ENCODE measurements at regions not wholly inside any gene's neighbourhood (a gene's known extent, or its start where the extent isn't known, plus 50 kb on each side); places are given as distances from the start of the nearest gene placed in this dataset.
"Not testable (repeated sequence)": the region's sequence is repeated elsewhere in the genome, so short reads cannot be mapped to it uniquely, and the experiment has no call there.

GRCh38 chrX:113392355-113392754, 551.7 kb upstream of the AMOT start:
- H3K9me3 ChIP-seq (ENCODE audit: control insufficient read depth, low read depth, low read length), result no peaks in the 10 kb centered on the region
- no CpG with 5 or more reads among the region's 6 CpGs for WGBS (ENCODE audit: insufficient coverage, low lambda C conversion rate)
- H3K4me3 ChIP-seq (ENCODE audit: low read length), result no peak overlapping the region
- no peak overlapping the region for H3K27ac ChIP-seq (ENCODE audit: low read length)
- DNase-seq, result no peak
- H3K4me1 ChIP-seq (ENCODE audit: control insufficient read depth, insufficient read depth, low read length), result no peaks in the 10 kb centered on the region
- no peaks in the 10 kb centered on the region for H3K36me3 ChIP-seq (ENCODE audit: control insufficient read depth, insufficient read depth, low read length)
- H3K27me3 ChIP-seq (ENCODE audit: control insufficient read depth, insufficient read depth, low read length), result no peaks in the 10 kb centered on the region

GRCh38 chrX:113391875-113392274, 551.2 kb upstream of the AMOT start:
- no CpG with 5 or more reads among the region's 13 CpGs for whole genome bisulfite sequencing (ENCODE audit: insufficient coverage, low lambda C conversion rate)
- Histone ChIP-seq H3K9me3 (ENCODE audit: control insufficient read depth, low read depth, low read length) (no peaks in the 10 kb centered on the region), H3K4me1 (ENCODE audit: control insufficient read depth, insufficient read depth, low read length) (no peaks in the 10 kb centered on the region), H3K27me3 (ENCODE audit: control insufficient read depth, insufficient read depth, low read length) (no peaks in the 10 kb centered on the region), H3K36me3 (ENCODE audit: control insufficient read depth, insufficient read depth, low read length) (no peaks in the 10 kb centered on the region), H3K4me3 (ENCODE audit: low read length) (no peak overlapping the region), H3K27ac (ENCODE audit: low read length) (no peak overlapping the region)
- no peak for DNase-seq

GRCh38 chrX:113390531-113390930, 549.9 kb upstream of the AMOT start:
- H3K4me1 ChIP-seq (ENCODE audit: control insufficient read depth, insufficient read depth, low read length), result no peaks in the 10 kb centered on the region
- no CpG with 5 or more reads among the region's 3 CpGs for WGBS (ENCODE audit: insufficient coverage, low lambda C conversion rate)
- H3K36me3 ChIP-seq (ENCODE audit: control insufficient read depth, insufficient read depth, low read length), result no peaks in the 10 kb centered on the region
- no peak overlapping the region for H3K4me3 ChIP-seq (ENCODE audit: low read length)
- DNase-seq, result no peak
- no peaks in the 10 kb centered on the region for H3K27me3 ChIP-seq (ENCODE audit: control insufficient read depth, insufficient read depth, low read length)
- no peak overlapping the region for H3K27ac ChIP-seq (ENCODE audit: low read length)
- no peaks in the 10 kb centered on the region for H3K9me3 ChIP-seq (ENCODE audit: control insufficient read depth, low read depth, low read length)

GRCh38 chrX:113389846-113390245, 549.2 kb upstream of the AMOT start:
- Histone ChIP-seq H3K4me1 (ENCODE audit: control insufficient read depth, insufficient read depth, low read length) (no peaks in the 10 kb centered on the region), H3K9me3 (ENCODE audit: control insufficient read depth, low read depth, low read length) (no peaks in the 10 kb centered on the region), H3K4me3 (ENCODE audit: low read length) (no peak overlapping the region), H3K27ac (ENCODE audit: low read length) (no peak overlapping the region), H3K36me3 (ENCODE audit: control insufficient read depth, insufficient read depth, low read length) (no peaks in the 10 kb centered on the region), H3K27me3 (ENCODE audit: control insufficient read depth, insufficient read depth, low read length) (no peaks in the 10 kb centered on the region)
- no CpG with 5 or more reads among the region's 2 CpGs for WGBS (ENCODE audit: insufficient coverage, low lambda C conversion rate)
- DNase-seq, result no peak

DNA sequence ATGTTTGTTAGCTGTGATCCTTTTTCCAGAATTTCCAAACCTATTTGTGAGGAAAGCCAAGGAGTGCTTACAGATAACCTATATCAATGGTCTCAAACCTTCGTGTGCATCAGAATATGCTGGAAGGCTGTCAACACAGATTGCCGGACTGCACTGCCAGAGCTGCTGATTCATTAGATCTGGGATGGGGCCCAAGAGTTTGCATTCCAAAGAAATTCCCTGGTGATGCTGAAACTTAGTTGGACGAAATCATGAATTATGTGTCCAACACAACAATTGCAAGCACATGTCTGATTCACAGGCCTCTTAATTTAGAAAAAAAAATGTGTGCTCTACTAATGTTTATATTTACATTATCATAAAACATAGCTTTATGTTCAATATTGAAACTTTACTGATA, 544.0 kb upstream of the AMOT start:
- DNase-seq, result no peak
- WGBS (ENCODE audit: insufficient coverage, low lambda C conversion rate), result no CpG with 5 or more reads among the region's 3 CpGs

GRCh38 chrX:113373421-113373820, 532.8 kb upstream of the AMOT start:
- H3K4me1 ChIP-seq (ENCODE audit: control insufficient read depth, insufficient read depth, low read length); H3K4me3 ChIP-seq (ENCODE audit: low read length); H3K27me3 ChIP-seq (ENCODE audit: control insufficient read depth, insufficient read depth, low read length); H3K36me3 ChIP-seq (ENCODE audit: control insufficient read depth, insufficient read depth, low read length); H3K27ac ChIP-seq (ENCODE audit: low read length); DNase-seq; H3K9me3 ChIP-seq (ENCODE audit: control insufficient read depth, low read depth, low read length): not testable (repeated sequence)
- no CpG with 5 or more reads among the region's 3 CpGs for WGBS (ENCODE audit: insufficient coverage, low lambda C conversion rate)

More for the DNA sequence above, 544.0 kb upstream of the AMOT start:
- Histone ChIP-seq H3K27ac (ENCODE audit: low read length) (no peak overlapping the region), H3K36me3 (ENCODE audit: control insufficient read depth, insufficient read depth, low read length) (no peaks in the 10 kb centered on the region), H3K27me3 (ENCODE audit: control insufficient read depth, insufficient read depth, low read length) (no peaks in the 10 kb centered on the region), H3K9me3 (ENCODE audit: control insufficient read depth, low read depth, low read length) (no peaks in the 10 kb centered on the region), H3K4me1 (ENCODE audit: control insufficient read depth, insufficient read depth, low read length) (no peaks in the 10 kb centered on the region), H3K4me3 (ENCODE audit: low read length) (no peak overlapping the region)

DNA sequence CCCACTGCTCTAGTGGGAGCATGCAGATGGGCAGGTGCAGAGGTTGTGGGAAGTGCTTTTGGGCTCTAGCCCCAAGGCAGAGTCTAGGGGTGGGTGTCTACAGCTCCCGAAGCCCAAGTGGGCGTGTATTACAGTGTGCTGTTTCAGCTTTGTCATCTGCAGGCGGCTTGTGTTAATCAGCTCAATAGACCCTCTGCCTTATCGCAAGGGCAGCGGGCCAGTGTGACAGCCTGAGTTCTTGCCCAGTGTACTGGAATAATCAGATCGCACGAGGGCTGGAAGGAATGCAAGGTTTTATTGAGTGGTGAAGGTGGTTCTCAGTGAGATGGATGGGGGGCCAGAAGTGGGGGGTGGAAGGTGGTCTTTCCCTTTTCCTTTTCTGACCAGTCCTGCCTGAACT, 529.4 kb upstream of the AMOT start:
- Histone ChIP-seq H3K36me3 (ENCODE audit: control insufficient read depth, insufficient read depth, low read length) (no peaks in the 10 kb centered on the region), H3K4me3 (ENCODE audit: low read length) (no peak overlapping the region), H3K27me3 (ENCODE audit: control insufficient read depth, insufficient read depth, low read length) (no peaks in the 10 kb centered on the region), H3K27ac (ENCODE audit: low read length) (no peak overlapping the region), H3K4me1 (ENCODE audit: control insufficient read depth, insufficient read depth, low read length) (no peaks in the 10 kb centered on the region), H3K9me3 (ENCODE audit: control insufficient read depth, low read depth, low read length) (no peaks in the 10 kb centered on the region)
- WGBS (ENCODE audit: insufficient coverage, low lambda C conversion rate), result no CpG with 5 or more reads among the region's 7 CpGs
- DNase-seq, result no peak

DNA sequence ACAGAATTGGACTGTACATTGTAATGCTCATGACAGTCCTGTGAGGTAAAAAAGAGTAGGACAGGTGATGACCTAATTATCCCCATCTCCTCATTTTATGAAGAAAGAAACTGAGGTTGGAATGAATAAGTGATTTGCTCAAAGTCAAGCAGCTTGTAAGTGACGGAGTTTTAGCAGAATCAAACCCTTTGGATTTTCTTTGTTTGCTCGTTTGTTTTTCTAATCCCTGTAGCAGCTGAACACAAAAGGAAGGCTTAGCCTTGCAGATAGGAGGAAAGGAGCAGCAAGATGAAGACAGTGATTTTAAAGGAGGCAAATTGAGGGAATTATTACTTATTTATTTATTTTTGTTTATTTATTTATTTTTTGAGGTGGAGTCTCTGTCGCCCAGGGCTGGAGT, 528.4 kb upstream of the AMOT start:
- Histone ChIP-seq H3K9me3 (ENCODE audit: control insufficient read depth, low read depth, low read length) (no peaks in the 10 kb centered on the region), H3K4me3 (ENCODE audit: low read length) (no peak overlapping the region), H3K27ac (ENCODE audit: low read length) (no peak overlapping the region), H3K27me3 (ENCODE audit: control insufficient read depth, insufficient read depth, low read length) (no peaks in the 10 kb centered on the region), H3K4me1 (ENCODE audit: control insufficient read depth, insufficient read depth, low read length) (no peaks in the 10 kb centered on the region), H3K36me3 (ENCODE audit: control insufficient read depth, insufficient read depth, low read length) (no peaks in the 10 kb centered on the region)
- DNase-seq, result no peak
- 50% methylated on average over 2 of the region's 3 CpGs for WGBS (ENCODE audit: insufficient coverage, low lambda C conversion rate)

DNA sequence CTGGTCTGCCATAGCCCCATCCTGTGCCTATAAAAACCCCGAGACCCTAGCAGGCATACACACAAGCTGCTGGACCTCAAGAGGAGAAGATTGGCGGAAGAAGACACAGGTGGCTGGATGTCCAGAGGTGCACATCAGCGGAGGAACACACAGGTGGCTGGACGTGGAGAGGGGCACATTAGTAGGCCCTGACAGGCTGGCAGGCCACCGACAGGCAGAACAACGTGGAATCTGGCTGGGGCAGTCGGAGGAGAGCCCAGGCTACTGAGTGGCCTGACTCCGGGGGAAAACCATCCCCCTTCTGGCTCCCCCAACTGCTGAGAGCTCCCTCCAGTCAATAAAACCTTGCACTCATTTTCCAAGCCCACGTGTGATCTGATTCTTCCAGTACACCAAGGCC, 512.5 kb upstream of the AMOT start:
- no peaks in the 10 kb centered on the region for H3K27me3 ChIP-seq (ENCODE audit: control insufficient read depth, insufficient read depth, low read length)
- H3K4me3 ChIP-seq (ENCODE audit: low read length), result no peak overlapping the region
- H3K27ac ChIP-seq (ENCODE audit: low read length), result no peak overlapping the region
- H3K4me1 ChIP-seq (ENCODE audit: control insufficient read depth, insufficient read depth, low read length), result no peaks in the 10 kb centered on the region
- no peaks in the 10 kb centered on the region for H3K36me3 ChIP-seq (ENCODE audit: control insufficient read depth, insufficient read depth, low read length)
- DNase-seq, result no peak
- no CpG with 5 or more reads among the region's 9 CpGs for WGBS (ENCODE audit: insufficient coverage, low lambda C conversion rate)
- H3K9me3 ChIP-seq (ENCODE audit: control insufficient read depth, low read depth, low read length), result no peaks in the 10 kb centered on the region

DNA sequence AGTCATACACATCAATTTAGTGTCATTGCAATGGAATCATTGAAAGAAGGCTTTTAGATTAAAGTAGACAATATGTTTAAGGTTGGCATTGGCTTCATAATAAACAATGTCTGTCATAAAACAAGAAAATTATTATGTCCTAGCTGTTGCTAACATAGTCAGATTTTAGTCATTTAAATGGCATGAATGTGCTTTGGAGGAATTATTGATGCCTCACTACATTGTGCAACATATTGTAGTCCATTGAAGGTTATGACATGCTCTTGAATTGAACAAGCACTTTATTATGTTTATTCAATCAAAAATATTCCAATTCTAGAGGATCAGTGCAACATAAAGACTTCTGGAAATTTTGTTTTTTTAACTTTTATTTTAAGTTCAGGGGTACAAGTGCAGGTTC, 489.8 kb upstream of the AMOT start:
- no peak for DNase-seq
- Histone ChIP-seq H3K36me3 (ENCODE audit: control insufficient read depth, insufficient read depth, low read length) (no peaks in the 10 kb centered on the region), H3K4me1 (ENCODE audit: control insufficient read depth, insufficient read depth, low read length) (no peaks in the 10 kb centered on the region), H3K27ac (ENCODE audit: low read length) (no peak overlapping the region), H3K4me3 (ENCODE audit: low read length) (no peak overlapping the region), H3K27me3 (ENCODE audit: control insufficient read depth, insufficient read depth, low read length) (no peaks in the 10 kb centered on the region), H3K9me3 (ENCODE audit: control insufficient read depth, low read depth, low read length) (no peaks in the 10 kb centered on the region)

DNA sequence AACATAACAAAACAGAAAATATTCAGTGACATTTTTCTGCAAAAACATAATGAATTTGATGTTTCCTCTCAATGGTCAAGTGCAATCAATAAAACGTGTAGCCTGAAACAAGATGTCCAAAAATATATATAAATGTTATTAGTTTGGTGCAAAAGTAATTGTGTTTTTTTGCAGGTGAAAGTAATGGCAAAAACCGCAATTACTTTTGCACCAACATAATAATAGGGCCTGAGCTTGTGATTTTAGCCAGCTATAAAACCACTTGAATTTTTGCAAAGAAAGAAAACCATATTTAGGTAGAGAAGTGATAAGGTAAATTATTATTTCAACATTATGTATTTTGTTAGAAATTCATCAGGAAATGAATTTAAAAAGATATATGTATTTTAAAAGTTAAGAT, 475.3 kb upstream of the AMOT start:
- H3K4me3 ChIP-seq (ENCODE audit: low read length), result no peak overlapping the region
- H3K9me3 ChIP-seq (ENCODE audit: control insufficient read depth, low read depth, low read length), result no peaks in the 10 kb centered on the region
- no peak overlapping the region for H3K27ac ChIP-seq (ENCODE audit: low read length)
- WGBS (ENCODE audit: insufficient coverage, low lambda C conversion rate), result no CpG with 5 or more reads among the region's 2 CpGs
- no peaks in the 10 kb centered on the region for H3K36me3 ChIP-seq (ENCODE audit: control insufficient read depth, insufficient read depth, low read length)
- no peaks in the 10 kb centered on the region for H3K27me3 ChIP-seq (ENCODE audit: control insufficient read depth, insufficient read depth, low read length)
- DNase-seq, result no peak
- no peaks in the 10 kb centered on the region for H3K4me1 ChIP-seq (ENCODE audit: control insufficient read depth, insufficient read depth, low read length)

Measured in large intestine (tissue), 3 donors.